Gastrocnemius medialis (tissue), 4 donors: ENCODE measurements at regions not wholly inside any gene's neighbourhood (a gene's known extent, or its start where the extent isn't known, plus 50 kb on each side); places are given as distances from the start of the nearest gene placed in this dataset.

ENCODE experiments used
- ATAC-seq, 2 donors: fragments of 150-250 bp; one replicate each; pipeline ENCODE4 v1.9.1; 2016
- DNase-seq, 2 donors: peaks; one replicate each; pipeline ENCODE4 v3.0.0-alpha.2; 2019
- H3K27ac ChIP-seq, 4 donors: fragments of 200-600 bp; sonication (generic); 1 replicate in 1 of 4; 2 replicates in 3 of 4; pipeline ENCODE4 v1.5.1; 2016 to 2018; ENCODE audit warnings: mild to moderate bottlenecking in 2 of 4, moderate library complexity in 1 of 4
- H3K27me3 ChIP-seq, 3 donors: fragments of 200-600 bp; sonication (generic) in 2 of 3; 1 replicate in 1 of 3; 2 replicates in 2 of 3; pipeline versions ENCODE4 v1.5.1 to v1.6.0; 2016 to 2019; ENCODE audit warnings: mild to moderate bottlenecking in 1 of 3, moderate library complexity in 1 of 3
- H3K36me3 ChIP-seq, 2 donors: fragments of 200-600 bp; sonication (generic) in 1 of 2; one replicate each; pipeline ENCODE4 v1.5.1; 2017 to 2018
- H3K4me1 ChIP-seq, 2 donors: fragments of 200-600 bp; sonication (generic) in 1 of 2; one replicate each; pipeline ENCODE4 v1.5.1; 2016 to 2017; ENCODE audit warnings: mild to moderate bottlenecking in 2 of 2
- H3K4me3 ChIP-seq, 4 donors: fragments of 200-600 bp; sonication (generic) in 3 of 4; 1 replicate in 1 of 4; 2 replicates in 3 of 4; pipeline ENCODE4 v1.5.1; 2016 to 2019; ENCODE audit warnings: mild to moderate bottlenecking in 2 of 4
- H3K9me3 ChIP-seq, 3 donors: fragments of 200-600 bp; sonication (generic) in 2 of 3; 1 replicate in 1 of 3; 2 replicates in 2 of 3; pipeline ENCODE4 v1.5.1; 2016 to 2019
- POLR2A ChIP-seq, 2 donors: fragments of 450-650 bp; IDR thresholded peaks; one replicate each; pipeline ENCODE4 v1.6.1; 2017; ENCODE audit warnings: antibody characterized with exemption in 2 of 2, mild to moderate bottlenecking in 2 of 2, moderate library complexity in 2 of 2
- in situ Hi-C, 4 donors: fragments of 200-750 bp; cut with MboI; loops; one replicate each; pipeline versions ENCODE4 v1.15.0 to v1.8.0; 2017; ENCODE audit warnings: low sequenced_read_pairs in 4 of 4
- intact Hi-C: fragments of 100-400 bp; cut with DNase I; formaldehyde crosslinking; loops from one replicate; pipeline ENCODE4 v1.15.1; 2023; ENCODE audit warnings: low total_unique reads
- TF ChIP-seq, protein P1 (sequence below), 5 experiments: fragments of 450-650 bp in 3 of 5; fragments of 200-600 bp in 2 of 5; sonication (generic) in 2 of 5; IDR thresholded peaks in 4 of 5; conservative IDR thresholded peaks in 1 of 5; 1 replicate in 4 of 5; 2 replicates in 1 of 5; pipeline ENCODE4 v1.5.1; 2016 to 2019; ENCODE audit warnings: antibody characterized with exemption in 5 of 5, mild to moderate bottlenecking in 3 of 5, moderate library complexity in 3 of 5

GRCh38 chr13:32894589-32895001 is 121.6 kb upstream of the KL start:
- TF ChIP-seq, protein P1, sequence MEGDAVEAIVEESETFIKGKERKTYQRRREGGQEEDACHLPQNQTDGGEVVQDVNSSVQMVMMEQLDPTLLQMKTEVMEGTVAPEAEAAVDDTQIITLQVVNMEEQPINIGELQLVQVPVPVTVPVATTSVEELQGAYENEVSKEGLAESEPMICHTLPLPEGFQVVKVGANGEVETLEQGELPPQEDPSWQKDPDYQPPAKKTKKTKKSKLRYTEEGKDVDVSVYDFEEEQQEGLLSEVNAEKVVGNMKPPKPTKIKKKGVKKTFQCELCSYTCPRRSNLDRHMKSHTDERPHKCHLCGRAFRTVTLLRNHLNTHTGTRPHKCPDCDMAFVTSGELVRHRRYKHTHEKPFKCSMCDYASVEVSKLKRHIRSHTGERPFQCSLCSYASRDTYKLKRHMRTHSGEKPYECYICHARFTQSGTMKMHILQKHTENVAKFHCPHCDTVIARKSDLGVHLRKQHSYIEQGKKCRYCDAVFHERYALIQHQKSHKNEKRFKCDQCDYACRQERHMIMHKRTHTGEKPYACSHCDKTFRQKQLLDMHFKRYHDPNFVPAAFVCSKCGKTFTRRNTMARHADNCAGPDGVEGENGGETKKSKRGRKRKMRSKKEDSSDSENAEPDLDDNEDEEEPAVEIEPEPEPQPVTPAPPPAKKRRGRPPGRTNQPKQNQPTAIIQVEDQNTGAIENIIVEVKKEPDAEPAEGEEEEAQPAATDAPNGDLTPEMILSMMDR (IDR thresholded peaks at IDR 0.05 in 4 of 5, conservative IDR thresholded peaks at IDR 0.05 in 1 of 5): no peak
- Histone ChIP-seq H3K27me3 (no peaks in the 10 kb centered on the region), H3K4me1 (no peaks in the 10 kb centered on the region), H3K4me3 (no peak overlapping the region), H3K36me3 (no peaks in the 10 kb centered on the region), H3K27ac (no peak overlapping the region), H3K9me3 (no peaks in the 10 kb centered on the region)
- in situ Hi-C loops (no loop called here), intact Hi-C loops (no loop called here)
- DNase-seq (no peak), ATAC-seq (no peak)

- H3K36me3 ChIP-seq: no peaks in the 10 kb centered on the region
- no peaks in the 10 kb centered on the region for H3K27me3 ChIP-seq
- no peaks in the 10 kb centered on the region for H3K4me1 ChIP-seq
- DNase-seq (no peak), ATAC-seq (no peak)
- in situ Hi-C loops (no loop called here), intact Hi-C loops (no loop called here)
- no peak for TF ChIP-seq POLR2A (IDR thresholded peaks at IDR 0.05)
- H3K4me3 ChIP-seq: no peak overlapping the region
- no peaks in the 10 kb centered on the region for H3K9me3 ChIP-seq
- H3K27ac ChIP-seq: no peak overlapping the region
Observed at GRCh38 chr13:32895296-32895695, 120.9 kb upstream of the KL start.

DNA sequence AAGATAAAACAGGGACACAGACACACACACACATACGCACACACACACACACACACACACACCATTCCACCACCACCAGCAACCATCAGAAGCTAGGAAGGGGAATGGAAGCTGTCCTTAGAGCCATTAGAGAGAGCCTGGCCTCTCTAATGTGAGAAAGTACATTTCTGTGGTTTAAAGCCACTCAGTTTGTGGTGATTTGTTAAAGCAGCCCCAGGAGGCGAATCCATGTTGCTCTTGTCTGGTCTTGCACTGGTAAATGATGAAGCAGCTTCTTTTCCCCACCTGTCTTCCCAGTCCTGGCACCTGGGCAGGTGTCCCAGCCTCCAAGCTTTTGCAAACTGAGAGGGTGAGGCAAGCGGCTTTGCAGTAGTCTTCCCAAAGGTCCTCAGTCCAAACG is 118.9 kb upstream of the KL start:
- TF ChIP-seq, protein P1 (IDR thresholded peaks at IDR 0.05 in 4 of 5, conservative IDR thresholded peaks at IDR 0.05 in 1 of 5): no peak
- TF ChIP-seq POLR2A (IDR thresholded peaks at IDR 0.05): no peak
- Histone ChIP-seq H3K4me3 (no peak overlapping the region), H3K27me3 (no peaks in the 10 kb centered on the region), H3K27ac (no peak overlapping the region), H3K36me3 (no peaks in the 10 kb centered on the region), H3K9me3 (no peaks in the 10 kb centered on the region), H3K4me1 (no peaks in the 10 kb centered on the region)
- DNase-seq (no peak), ATAC-seq (no peak)
- intact Hi-C loops (no loop called here), in situ Hi-C loops (no loop called here)

DNA sequence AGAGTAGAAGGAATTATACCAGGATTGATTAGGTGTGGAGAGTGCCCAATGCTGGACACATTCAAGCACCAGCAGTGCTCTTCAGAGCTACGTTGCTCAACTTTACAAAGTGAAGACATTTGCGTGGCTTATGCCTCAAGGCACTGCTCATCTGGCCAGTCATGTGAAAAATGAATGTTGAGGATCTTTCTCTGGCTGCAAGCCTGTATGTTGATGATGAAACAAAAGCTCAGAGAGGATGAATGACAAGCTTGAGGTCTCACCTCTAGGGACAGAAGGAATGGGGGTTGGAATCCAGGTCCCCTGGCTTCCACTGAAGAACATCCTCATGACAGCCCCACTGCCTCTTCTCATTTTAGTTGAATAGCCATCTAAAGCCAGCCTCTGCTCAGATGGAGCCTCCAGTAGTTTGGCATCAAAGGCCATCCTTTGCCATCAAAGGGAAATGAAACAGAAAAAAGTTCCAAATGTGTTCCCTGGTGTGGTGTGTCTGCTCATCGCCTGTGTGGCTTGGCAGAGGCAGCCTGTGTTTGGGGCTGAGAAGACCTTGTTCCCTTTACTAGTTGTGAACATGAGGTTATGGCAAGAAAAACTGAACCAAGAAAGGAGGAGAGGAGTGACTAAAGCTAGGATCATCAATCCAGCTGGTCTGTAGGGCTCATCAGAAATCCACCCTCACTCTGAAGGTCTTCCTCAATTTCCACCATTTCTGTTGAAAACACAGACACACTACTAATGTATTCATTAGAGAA is 114.0 kb upstream of the KL start:
- ATAC-seq: peak; percentile 72
- intact Hi-C loops: no loop called here

DNA sequence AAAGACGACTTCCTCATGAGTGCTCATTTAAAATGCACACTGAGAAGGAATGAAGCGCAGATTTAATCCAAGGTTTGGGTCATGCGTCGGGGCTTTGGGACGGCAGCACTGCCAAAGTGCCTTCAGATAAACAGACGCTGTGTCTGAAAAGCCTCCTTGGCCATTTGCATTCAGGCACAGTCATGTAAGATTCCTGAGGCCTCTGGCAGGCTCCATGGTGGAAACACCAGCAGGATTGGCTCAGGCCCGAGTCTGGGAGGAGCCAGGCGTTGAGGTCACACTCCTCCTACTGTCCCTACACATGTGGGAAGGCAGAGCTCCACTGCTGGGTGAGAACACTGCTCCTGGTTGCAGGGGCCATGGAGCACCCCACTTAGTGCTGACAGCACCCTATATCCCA is 113.3 kb upstream of the KL start:
- no peaks in the 10 kb centered on the region for H3K4me1 ChIP-seq
- intact Hi-C loops (no loop called here), in situ Hi-C loops (no loop called here)
- H3K27me3 ChIP-seq: no peaks in the 10 kb centered on the region
- peak; percentile 40 to 65 for ATAC-seq
- no peak for TF ChIP-seq POLR2A (IDR thresholded peaks at IDR 0.05)
- TF ChIP-seq, protein P1 (IDR thresholded peaks at IDR 0.05 in 4 of 5, conservative IDR thresholded peaks at IDR 0.05 in 1 of 5): no peak
- peak overlapping the region in 1 of 4 donors; percentile 6 for H3K4me3 ChIP-seq
- DNase-seq: peak; percentile 31 to 68
- no peaks in the 10 kb centered on the region for H3K36me3 ChIP-seq
- H3K9me3 ChIP-seq: no peaks in the 10 kb centered on the region
- H3K27ac ChIP-seq: peak overlapping the region; percentile 33 to 66 (median 45)

More for the DNA sequence above, 114.0 kb upstream of the KL start:
- no peaks in the 10 kb centered on the region for H3K27me3 ChIP-seq
- TF ChIP-seq POLR2A (IDR thresholded peaks at IDR 0.05): no peak
- TF ChIP-seq, protein P1 (IDR thresholded peaks at IDR 0.05 in 4 of 5, conservative IDR thresholded peaks at IDR 0.05 in 1 of 5): no peak
- peak overlapping the region; percentile 33 to 66 (median 45) for H3K27ac ChIP-seq
- H3K36me3 ChIP-seq: no peaks in the 10 kb centered on the region
- H3K9me3 ChIP-seq: no peaks in the 10 kb centered on the region
- no peaks in the 10 kb centered on the region for H3K4me1 ChIP-seq
- in situ Hi-C loops: no loop called here
- peak overlapping the region in 1 of 4 donors; percentile 6 for H3K4me3 ChIP-seq
- peak; percentile 32 to 51 for DNase-seq
